HCT116 (cell line): ENCODE measurements at regions not wholly inside any gene's neighbourhood (a gene's known extent, or its start where the extent isn't known, plus 50 kb on each side); places are given as distances from the start of the nearest gene placed in this dataset.
"Not testable (repeated sequence)": the region's sequence is repeated elsewhere in the genome, so short reads cannot be mapped to it uniquely, and the experiment has no call there.

ENCODE experiments used
- ATAC-seq: fragments of 200-7000 bp; cut with Tn5 transposase; 2 replicates; pipeline ENCODE4 v1.9.1; 2020; ENCODE audit warnings: mild to moderate bottlenecking, moderate library complexity
- BruUV-seq: library from RNA; stranded (reverse); fragments of 400-500 nt; replicated peaks from 2 replicates; lab custom pipeline; 2021; lab: Mats Ljungman, UMichigan
- CTCF ChIA-PET: fragments of 300-600 bp; sonication (Branson Sonifier 250); formaldehyde crosslinking; loops from one replicate; lab custom pipeline; 2021; ENCODE audit warnings: antibody characterized with exemption; lab: Charles Lee
- POLR2A ChIA-PET: fragments of 300-600, 350-600 bp; sonication (Branson Sonifier 250); formaldehyde crosslinking; loops from one replicate; lab custom pipeline; 2021; ENCODE audit warnings: antibody characterized with exemption; lab: Charles Lee
- RAD21 ChIA-PET, 2 experiments: fragments of 300-600 bp; sonication (Branson Sonifier 250); formaldehyde crosslinking; loops; one replicate each; lab custom pipeline; 2023; ENCODE audit warnings: low total read pairs in 2 of 2; ENCODE audit not compliant: uncharacterized antibody in 2 of 2, unreplicated experiment in 2 of 2, low non-redundant PET in 1 of 2; lab: Charles Lee
- DNase-seq: peaks from one replicate; pipeline ENCODE4 v3.0.0-alpha.2; 2010; ENCODE audit warnings: low read depth, low spot score
- H2AFZ ChIP-seq: fragments of 200-600 bp; shearing (Covaris generic), sonication (generic); 2 replicates; pipeline ENCODE4 v1.6.1; 2017; ENCODE audit warnings: low read depth, mixed run types, mixed read lengths, antibody characterized with exemption, low read length; ENCODE audit not compliant: poor library complexity, severe bottlenecking
- H3K27ac ChIP-seq: 2 replicates; pipeline ENCODE4 v1.5.1; 2012; ENCODE audit warnings: low read depth, low read length
- H3K27me3 ChIP-seq: fragments of 200-600 bp; sonication (generic); 2 replicates; pipeline ENCODE4 v1.6.1; 2016; ENCODE audit warnings: mixed run types, low read length, mixed read lengths; ENCODE audit not compliant: insufficient read depth
- H3K36me3 ChIP-seq, 2 experiments: fragments of 200-500 bp in 1 of 2; fragments of 200-600 bp in 1 of 2; sonication (Bioruptor generic) in 1 of 2; sonication (generic) in 1 of 2; 2 replicates each; pipeline versions ENCODE4 v1.5.1 to v1.6.1; 2014 to 2016; ENCODE audit warnings: low read length in 2 of 2, inconsistent platforms in 1 of 2, mixed read lengths in 1 of 2, mixed run types in 1 of 2; ENCODE audit not compliant: insufficient read depth in 2 of 2, control insufficient read depth in 1 of 2
- H3K4me1 ChIP-seq, 2 experiments: fragments of 200-600 bp in 1 of 2; sonication (generic) in 1 of 2; 2 replicates each; pipeline versions ENCODE4 v1.5.1 to v1.6.1; 2012 to 2017; ENCODE audit warnings: low read length in 2 of 2, inconsistent platforms in 1 of 2, mild to moderate bottlenecking in 1 of 2, mixed read lengths in 1 of 2, mixed run types in 1 of 2, moderate library complexity in 1 of 2; ENCODE audit not compliant: insufficient read depth in 2 of 2, control insufficient read depth in 1 of 2
- H3K4me2 ChIP-seq: fragments of 200-600 bp; sonication (generic); 2 replicates; pipeline ENCODE4 v1.6.1; 2017; ENCODE audit warnings: mixed run types, low read length, mixed read lengths
- H3K4me3 ChIP-seq, 2 experiments: fragments of 200-600 bp in 1 of 2; sonication (generic) in 1 of 2; replicated peaks in 1 of 2; 2 replicates each; pipeline ENCODE4 v1.5.1; 2011 to 2016; ENCODE audit warnings: low read length in 2 of 2, control low read depth in 1 of 2, low read depth in 1 of 2, mild to moderate bottlenecking in 1 of 2, mixed read lengths in 1 of 2, mixed run types in 1 of 2
- H3K79me2 ChIP-seq: fragments of 200-600 bp; sonication (generic); 2 replicates; pipeline ENCODE4 v1.6.1; 2017; ENCODE audit warnings: mild to moderate bottlenecking, mixed run types, low read length, moderate library complexity, mixed read lengths; ENCODE audit not compliant: insufficient read depth
- H3K9ac ChIP-seq: fragments of 200-600 bp; sonication (generic); 2 replicates; pipeline ENCODE4 v1.6.1; 2016; ENCODE audit warnings: low read length, mixed read lengths
- H3K9me2 ChIP-seq: fragments of 200-600 bp; sonication (generic), shearing (Covaris generic); 2 replicates; pipeline ENCODE4 v1.6.1; 2017; ENCODE audit warnings: mixed run types, mild to moderate bottlenecking, moderate library complexity; ENCODE audit not compliant: insufficient read depth
- H3K9me3 ChIP-seq, 2 experiments: fragments of 200-500 bp in 1 of 2; fragments of 200-600 bp in 1 of 2; sonication (Bioruptor generic) in 1 of 2; sonication (generic) in 1 of 2; 2 replicates each; pipeline ENCODE4 v1.6.1; 2014 to 2017; ENCODE audit warnings: low read length in 2 of 2, mixed read lengths in 2 of 2, inconsistent platforms in 1 of 2, low read depth in 1 of 2, mild to moderate bottlenecking in 1 of 2, mixed run types in 1 of 2, moderate library complexity in 1 of 2; ENCODE audit not compliant: control insufficient read depth in 1 of 2, insufficient read depth in 1 of 2
- H4K20me1 ChIP-seq: fragments of 200-600 bp; sonication (generic), shearing (Covaris generic); 2 replicates; pipeline ENCODE4 v1.6.1; 2017; ENCODE audit warnings: mixed run types, mild to moderate bottlenecking, moderate library complexity; ENCODE audit not compliant: insufficient read depth
- CBX3 ChIP-seq: IDR thresholded peaks from 2 replicates; pipeline ENCODE4 v1.6.1; 2012; ENCODE audit warnings: low read depth
- CEBPB ChIP-seq: IDR thresholded peaks from 2 replicates; pipeline ENCODE4 v1.6.1; 2012; ENCODE audit warnings: low read depth
- EGR1 ChIP-seq: IDR thresholded peaks from 2 replicates; pipeline ENCODE4 v1.6.1; 2012; ENCODE audit warnings: low read depth
- ELF1 ChIP-seq: IDR thresholded peaks from 2 replicates; pipeline ENCODE4 v1.6.1; 2012; ENCODE audit warnings: low read depth, borderline replicate concordance
- EZH2 ChIP-seq: fragments of 200-600 bp; sonication (generic); IDR thresholded peaks from 2 replicates; pipeline ENCODE4 v1.6.1; 2017; ENCODE audit warnings: antibody characterized with exemption, mixed run types
- EZH2phosphoT487 ChIP-seq: fragments of 200-600 bp; IDR thresholded peaks from 2 replicates; pipeline ENCODE4 v1.6.1; 2018; ENCODE audit warnings: antibody characterized with exemption, borderline replicate concordance
- FOSL1 ChIP-seq: IDR thresholded peaks from 2 replicates; pipeline ENCODE4 v1.6.1; 2012; ENCODE audit warnings: low read depth
- MAX ChIP-seq: IDR thresholded peaks from 2 replicates; pipeline ENCODE4 v1.6.1; 2012
- POLR2A ChIP-seq: IDR thresholded peaks from 2 replicates; pipeline ENCODE4 v1.7.0; 2011; ENCODE audit warnings: borderline replicate concordance; ENCODE audit not compliant: insufficient read depth, insufficient read length; ENCODE audit errors: extremely low read depth
- SIN3A ChIP-seq: IDR thresholded peaks from 2 replicates; pipeline ENCODE4 v1.6.1; 2012; ENCODE audit warnings: low read depth
- SP1 ChIP-seq: IDR thresholded peaks from 2 replicates; pipeline ENCODE4 v1.6.1; 2012; ENCODE audit warnings: low read depth
- SRF ChIP-seq: IDR thresholded peaks from 2 replicates; pipeline ENCODE4 v1.6.1; 2012; ENCODE audit warnings: low read depth
- ZFX ChIP-seq: fragments of 450-650 bp; IDR thresholded peaks from 2 replicates; pipeline ENCODE4 v1.6.1; 2017
- ZNF274 ChIP-seq: fragments of 200-500 bp; sonication (Bioruptor generic); IDR thresholded peaks from 2 replicates; pipeline ENCODE4 v1.6.1; 2014; ENCODE audit warnings: mild to moderate bottlenecking, low read depth, low read length, inconsistent platforms
- intact Hi-C: fragments of 100-400 bp; cut with micrococcal nuclease; formaldehyde crosslinking; loops from 2 replicates; pipeline ENCODE4 v1.10.0; 2022
- TF ChIP-seq, protein P1 (sequence below): IDR thresholded peaks from 2 replicates; pipeline ENCODE4 v1.6.1; 2012
- TF ChIP-seq, protein P2 (sequence below): IDR thresholded peaks from 2 replicates; pipeline ENCODE4 v1.6.1; 2011; ENCODE audit warnings: mild to moderate bottlenecking, low read length, moderate library complexity; ENCODE audit not compliant: insufficient replicate concordance; ENCODE audit errors: extremely low read depth

GRCh38 chr1:101595881-101596374, 359.1 kb downstream of the S1PR1 start:
- no peak for ATAC-seq
- Histone ChIP-seq H3K36me3 (no peaks in the 10 kb centered on the region), H3K79me2 (no peaks in the 10 kb centered on the region), H3K9ac (no peak overlapping the region), H2AFZ (no peak overlapping the region), H3K4me2 (no peak overlapping the region), H3K27me3 (no peaks in the 10 kb centered on the region), H3K9me2 (no peaks in the 10 kb centered on the region), H3K9me3 (no peaks in the 10 kb centered on the region), H3K27ac (no peak overlapping the region), H4K20me1 (no peaks in the 10 kb centered on the region), H3K4me3 (no peak overlapping the region), H3K4me1 (no peaks in the 10 kb centered on the region)
- ChIA-PET RAD21 (no interaction called here), CTCF (no interaction called here), POLR2A (no interaction called here)
- DNase-seq, result no peak
- TF ChIP-seq EZH2 (no peak), MAX (no peak), POLR2A (no peak), SRF (no peak), SIN3A (no peak), CEBPB (no peak), CBX3 (no peak), ELF1 (no peak), FOSL1 (no peak), SP1 (no peak), ZNF274 (no peak), EZH2phosphoT487 (no peak), EGR1 (no peak), ZFX (no peak)
- TF ChIP-seq, protein P1, sequence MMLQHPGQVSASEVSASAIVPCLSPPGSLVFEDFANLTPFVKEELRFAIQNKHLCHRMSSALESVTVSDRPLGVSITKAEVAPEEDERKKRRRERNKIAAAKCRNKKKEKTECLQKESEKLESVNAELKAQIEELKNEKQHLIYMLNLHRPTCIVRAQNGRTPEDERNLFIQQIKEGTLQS, result no peak
- TF ChIP-seq, protein P2, sequence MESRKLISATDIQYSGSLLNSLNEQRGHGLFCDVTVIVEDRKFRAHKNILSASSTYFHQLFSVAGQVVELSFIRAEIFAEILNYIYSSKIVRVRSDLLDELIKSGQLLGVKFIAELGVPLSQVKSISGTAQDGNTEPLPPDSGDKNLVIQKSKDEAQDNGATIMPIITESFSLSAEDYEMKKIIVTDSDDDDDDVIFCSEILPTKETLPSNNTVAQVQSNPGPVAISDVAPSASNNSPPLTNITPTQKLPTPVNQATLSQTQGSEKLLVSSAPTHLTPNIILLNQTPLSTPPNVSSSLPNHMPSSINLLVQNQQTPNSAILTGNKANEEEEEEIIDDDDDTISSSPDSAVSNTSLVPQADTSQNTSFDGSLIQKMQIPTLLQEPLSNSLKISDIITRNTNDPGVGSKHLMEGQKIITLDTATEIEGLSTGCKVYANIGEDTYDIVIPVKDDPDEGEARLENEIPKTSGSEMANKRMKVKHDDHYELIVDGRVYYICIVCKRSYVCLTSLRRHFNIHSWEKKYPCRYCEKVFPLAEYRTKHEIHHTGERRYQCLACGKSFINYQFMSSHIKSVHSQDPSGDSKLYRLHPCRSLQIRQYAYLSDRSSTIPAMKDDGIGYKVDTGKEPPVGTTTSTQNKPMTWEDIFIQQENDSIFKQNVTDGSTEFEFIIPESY, result no peak
- no TSS peak for BruUV-seq
- intact Hi-C loops, result no loop called here

GRCh38 chr1:101600615-101601014, 363.8 kb downstream of the S1PR1 start:
- RAD21 ChIA-PET, H3K79me2 ChIP-seq, H3K4me1 ChIP-seq, H3K4me3 ChIP-seq, intact Hi-C loops, H4K20me1 ChIP-seq, POLR2A ChIA-PET, H2AFZ ChIP-seq, DNase-seq, H3K9ac ChIP-seq, H3K36me3 ChIP-seq, BruUV-seq, CTCF ChIA-PET, H3K27me3 ChIP-seq, H3K9me3 ChIP-seq, H3K9me2 ChIP-seq, ATAC-seq, H3K27ac ChIP-seq, H3K4me2 ChIP-seq: not testable (repeated sequence)
